Esophagus muscularis mucosa (tissue), 4 donors: ENCODE measurements at regions not wholly inside any gene's neighbourhood (a gene's known extent, or its start where the extent isn't known, plus 50 kb on each side); places are given as distances from the start of the nearest gene placed in this dataset.

Source experiments
- DNase-seq: peaks from one replicate; pipeline ENCODE4 v3.0.0-alpha.2; 2017; ENCODE audit errors: extremely low spot score
- H3K27ac ChIP-seq, 4 donors: fragments of 200-600 bp; sonication (generic); replicated peaks in 1 of 4; 1 replicate in 3 of 4; 2 replicates in 1 of 4; pipeline ENCODE4 v1.5.1; 2016 to 2019; ENCODE audit warnings: mild to moderate bottlenecking in 1 of 4
- H3K27me3 ChIP-seq, 4 donors: fragments of 200-600 bp; sonication (generic); one replicate each; pipeline versions ENCODE4 v1.5.1 to v1.6.0; 2016 to 2019
- H3K36me3 ChIP-seq, 4 donors: fragments of 200-600 bp; sonication (generic); one replicate each; pipeline ENCODE4 v1.5.1; 2016 to 2019
- H3K4me1 ChIP-seq, 4 donors: fragments of 200-600 bp; sonication (generic); one replicate each; pipeline ENCODE4 v1.5.1; 2016 to 2019
- H3K4me3 ChIP-seq, 4 donors: fragments of 200-600 bp; sonication (generic); 1 replicate in 2 of 4; 2 replicates in 2 of 4; pipeline ENCODE4 v1.5.1; 2016 to 2019; ENCODE audit warnings: mild to moderate bottlenecking in 4 of 4, moderate library complexity in 1 of 4
- H3K9me3 ChIP-seq, 4 donors: fragments of 200-600 bp; sonication (generic); 1 replicate in 3 of 4; 2 replicates in 1 of 4; pipeline ENCODE4 v1.5.1; 2016 to 2019
- CTCF ChIP-seq, 3 experiments: fragments of 200-600 bp in 2 of 3; fragments of 450-650 bp in 1 of 3; sonication (generic) in 2 of 3; IDR thresholded peaks; one replicate each; pipeline ENCODE4 v1.5.1; 2017 to 2019; ENCODE audit warnings: antibody characterized with exemption in 3 of 3, mild to moderate bottlenecking in 2 of 3, moderate library complexity in 1 of 3
- EP300 ChIP-seq: sonication (generic); formaldehyde crosslinking; IDR thresholded peaks from one replicate; pipeline ENCODE4 v1.6.1; 2017; ENCODE audit warnings: antibody characterized with exemption
- POLR2A ChIP-seq: fragments of 450-650 bp; IDR thresholded peaks from one replicate; pipeline ENCODE4 v1.6.1; 2017; ENCODE audit warnings: antibody characterized with exemption, moderate library complexity, mild to moderate bottlenecking, low read depth
- POLR2AphosphoS5 ChIP-seq, 2 donors: sonication (generic); formaldehyde crosslinking; IDR thresholded peaks; one replicate each; pipeline ENCODE4 v1.6.1; 2017; ENCODE audit warnings: antibody characterized with exemption in 2 of 2
- WGBS: methylation state at CpG from one replicate; pipeline ENCODE4 v1.1.5; 2018; 5-methylcytosine and 5-hydroxymethylcytosine counted together
- intact Hi-C: fragments of 100-400 bp; cut with DNase I; formaldehyde crosslinking; loops from one replicate; pipeline ENCODE4 v1.15.1; 2023

- no peaks in the 10 kb centered on the region for H3K36me3 ChIP-seq
- H3K27ac ChIP-seq: no peak overlapping the region
- H3K27me3 ChIP-seq: no peaks in the 10 kb centered on the region
- no peaks in the 10 kb centered on the region for H3K4me1 ChIP-seq
- TF ChIP-seq POLR2AphosphoS5 (IDR thresholded peaks at IDR 0.05): no peak
- no peak for TF ChIP-seq POLR2A
- no peak for TF ChIP-seq CTCF (IDR thresholded peaks at IDR 0.05)
- no peak for TF ChIP-seq EP300
- no peak overlapping the region for H3K4me3 ChIP-seq
- intact Hi-C loops: no loop called here
- WGBS: 96% methylated on average over 6 of the region's 6 CpGs
- DNase-seq: no peak
- no peaks in the 10 kb centered on the region for H3K9me3 ChIP-seq
Observed at GRCh38 chr9:82382887-82383616, 394.5 kb downstream of the SPATA31D1 start.

DNA sequence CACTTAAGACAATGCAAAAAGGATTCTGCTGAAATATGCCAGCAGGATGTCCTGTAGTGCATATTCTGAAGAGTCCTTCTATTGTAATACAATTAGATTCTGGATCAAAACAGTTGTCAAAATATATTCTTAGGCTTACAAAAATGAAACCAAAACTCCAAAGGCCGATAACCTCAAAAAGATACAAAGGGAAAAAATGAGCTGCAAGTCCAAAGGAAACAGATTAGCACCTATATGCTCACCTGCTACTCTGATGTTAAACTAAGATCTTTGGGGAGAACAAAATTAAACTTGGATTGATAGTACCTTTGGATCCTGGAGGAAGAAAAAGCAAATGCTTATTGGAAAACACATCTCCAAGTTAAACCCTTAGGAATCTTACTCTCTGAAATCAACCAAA is 397.1 kb downstream of the SPATA31D1 start:
- Histone ChIP-seq H3K27ac (no peak overlapping the region), H3K4me1 (no peaks in the 10 kb centered on the region), H3K36me3 (no peaks in the 10 kb centered on the region), H3K27me3 (no peaks in the 10 kb centered on the region), H3K4me3 (no peak overlapping the region), H3K9me3 (peaks cover 0 to 6% (median 0%) of the 10 kb centered on the region in 4 donors)
- 75% methylated on average over 1 of the region's 1 CpG for WGBS
- TF ChIP-seq EP300: no peak
- TF ChIP-seq CTCF (IDR thresholded peaks at IDR 0.05): no peak
- no peak for TF ChIP-seq POLR2AphosphoS5 (IDR thresholded peaks at IDR 0.05)
- DNase-seq: no peak
- intact Hi-C loops: no loop called here

GRCh38 chr9:82397534-82397933 is 409.0 kb downstream of the SPATA31D1 start:
- Histone ChIP-seq H3K27ac (no peak overlapping the region), H3K4me3 (no peak overlapping the region), H3K4me1 (no peaks in the 10 kb centered on the region), H3K9me3 (no peaks in the 10 kb centered on the region), H3K27me3 (no peaks in the 10 kb centered on the region), H3K36me3 (no peaks in the 10 kb centered on the region)
- intact Hi-C loops: loop anchor here (5.0 kb wide), 1 partner anchor 505 kb away; no protein-coding TSS in a partner anchor
- DNase-seq: no peak
- no peak for TF ChIP-seq POLR2A
- TF ChIP-seq EP300: no peak
- no peak for TF ChIP-seq CTCF (IDR thresholded peaks at IDR 0.05)
- TF ChIP-seq POLR2AphosphoS5 (IDR thresholded peaks at IDR 0.05): no peak

GRCh38 chr9:82404196-82404870 is 415.8 kb downstream of the SPATA31D1 start:
- intact Hi-C loops: no loop called here
- H3K27me3 ChIP-seq: no peaks in the 10 kb centered on the region
- 94% methylated on average over 2 of the region's 2 CpGs for WGBS

More at GRCh38 chr9:82404196-82404870, 415.8 kb downstream of the SPATA31D1 start:
- Histone ChIP-seq H3K4me1 (peaks cover 0 to 5% (median 0%) of the 10 kb centered on the region in 4 donors), H3K9me3 (no peaks in the 10 kb centered on the region), H3K4me3 (no peak overlapping the region), H3K27ac (no peak overlapping the region), H3K36me3 (no peaks in the 10 kb centered on the region)
- no peak for DNase-seq
- TF ChIP-seq EP300 (no peak), POLR2AphosphoS5 (IDR thresholded peaks at IDR 0.05) (no peak), POLR2A (no peak), CTCF (IDR thresholded peaks at IDR 0.05) (no peak)
